ENCODE measurements at regions not wholly inside any gene's neighbourhood (a gene's known extent, or its start where the extent isn't known, plus 50 kb on each side); places are given as distances from the start of the nearest gene placed in this dataset.
A peak's percentile ranks its signal among the peaks of the same experiment; 100 is the strongest.
"Not testable (repeated sequence)": the region's sequence is repeated elsewhere in the genome, so short reads cannot be mapped to it uniquely, and the experiment has no call there.

DNA sequence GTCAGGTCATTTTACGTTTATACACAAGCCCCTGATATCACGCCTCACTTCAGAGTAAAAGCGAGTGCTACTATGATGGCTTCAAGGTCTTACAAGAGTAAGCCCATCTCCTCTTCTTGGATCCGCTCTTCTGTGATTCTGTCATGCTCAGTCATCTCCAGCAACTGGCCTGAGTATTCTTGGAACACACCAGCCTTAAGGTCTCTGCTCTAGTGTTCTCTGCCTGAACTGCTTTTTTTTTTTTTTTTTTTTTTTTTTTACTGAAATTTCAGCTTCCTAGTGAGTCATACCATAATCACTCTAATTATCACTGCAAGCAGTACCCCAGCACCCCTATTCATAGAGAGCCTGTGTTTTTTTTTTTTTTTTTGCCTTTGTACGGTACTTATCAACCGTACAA is 1228.9 kb downstream of the CNTNAP5 start:
- H3K36me3 ChIP-seq, result no peaks in the 10 kb centered on the region
- no peak overlapping the region for H3K4me3 ChIP-seq
- no peak overlapping the region for H3K27ac ChIP-seq
- no peak for ATAC-seq (ENCODE audit: low FRiP score in 2 of 2)
- no peak for DNase-seq
- WGBS, 2 donors, result 70 to 86% methylated on average over 6 of the region's 6 CpGs
- TF ChIP-seq POLR2AphosphoS5 (IDR thresholded peaks at IDR 0.05), result no peak
- no peak for TF ChIP-seq POLR2A (IDR thresholded peaks at IDR 0.05)
- no peak for TF ChIP-seq EP300 (IDR thresholded peaks at IDR 0.05)
- no peak for TF ChIP-seq CTCF (IDR thresholded peaks at IDR 0.05)
- no peaks in the 10 kb centered on the region for H3K4me1 ChIP-seq
- H3K9me3 ChIP-seq, result no peaks in the 10 kb centered on the region
- H3K27me3 ChIP-seq, result no peaks in the 10 kb centered on the region

GRCh38 chr2:125259451-125259850 is 1234.4 kb downstream of the CNTNAP5 start:
- 57 to 64% methylated on average over 6 of the region's 6 CpGs for WGBS, 2 donors
- H3K27ac ChIP-seq, result no peak overlapping the region
- no peaks in the 10 kb centered on the region for H3K27me3 ChIP-seq
- DNase-seq (peak in 1 of 2 donors; percentile 24), ATAC-seq (ENCODE audit: low FRiP score in 2 of 2) (no peak)
- TF ChIP-seq POLR2AphosphoS5 (IDR thresholded peaks at IDR 0.05) (no peak), POLR2A (IDR thresholded peaks at IDR 0.05) (no peak), CTCF (IDR thresholded peaks at IDR 0.05) (no peak), EP300 (IDR thresholded peaks at IDR 0.05) (no peak)
- H3K36me3 ChIP-seq, result no peaks in the 10 kb centered on the region
- no peaks in the 10 kb centered on the region for H3K4me1 ChIP-seq
- no peak overlapping the region for H3K4me3 ChIP-seq
- H3K9me3 ChIP-seq, result no peaks in the 10 kb centered on the region

GRCh38 chr2:125260366-125260930 is 1235.4 kb downstream of the CNTNAP5 start:
- H3K4me3 ChIP-seq; DNase-seq; H3K36me3 ChIP-seq; H3K27me3 ChIP-seq; H3K4me1 ChIP-seq; ATAC-seq (ENCODE audit: low FRiP score in 2 of 2); H3K9me3 ChIP-seq; H3K27ac ChIP-seq: not testable (repeated sequence)

DNA sequence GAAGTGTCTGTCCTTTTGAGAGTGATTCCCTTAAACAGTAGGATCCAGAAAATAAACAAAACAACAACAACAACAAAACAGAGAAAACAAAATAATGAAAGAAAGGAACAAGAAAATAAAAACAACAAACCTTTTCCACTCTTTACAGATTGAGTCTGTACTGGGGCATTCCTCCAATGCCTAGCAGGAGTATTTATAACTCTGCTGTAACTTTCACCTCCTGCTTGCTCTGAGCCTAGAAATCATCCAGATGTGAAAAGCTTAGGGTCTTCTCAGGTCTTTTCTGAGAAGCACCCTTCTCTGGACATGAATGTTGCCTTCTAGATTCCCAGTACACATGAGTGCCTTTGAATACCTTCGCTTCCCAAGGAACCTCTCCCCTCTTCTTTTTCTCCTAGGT is 1239.4 kb downstream of the CNTNAP5 start:
- H3K4me3 ChIP-seq, result no peak overlapping the region
- no peaks in the 10 kb centered on the region for H3K27me3 ChIP-seq
- H3K27ac ChIP-seq, result no peak overlapping the region
- 83 to 84% methylated on average over 1 of the region's 1 CpG for WGBS, 2 donors
- H3K36me3 ChIP-seq, result no peaks in the 10 kb centered on the region
- no peak for DNase-seq
- H3K9me3 ChIP-seq, result no peaks in the 10 kb centered on the region
- ATAC-seq (ENCODE audit: low FRiP score in 2 of 2), result no peak
- TF ChIP-seq EP300 (IDR thresholded peaks at IDR 0.05), result no peak
- TF ChIP-seq POLR2AphosphoS5 (IDR thresholded peaks at IDR 0.05), result no peak
- TF ChIP-seq POLR2A (IDR thresholded peaks at IDR 0.05), result no peak
- no peak for TF ChIP-seq CTCF (IDR thresholded peaks at IDR 0.05)
- no peaks in the 10 kb centered on the region for H3K4me1 ChIP-seq

GRCh38 chr2:125267683-125268082 is 1242.6 kb downstream of the CNTNAP5 start:
- no peak for ATAC-seq (ENCODE audit: low FRiP score in 2 of 2)
- 83 to 90% methylated on average over 2 of the region's 2 CpGs for WGBS, 2 donors

More at GRCh38 chr2:125267683-125268082, 1242.6 kb downstream of the CNTNAP5 start:
- no peak for DNase-seq
- no peak overlapping the region for H3K4me3 ChIP-seq
- H3K36me3 ChIP-seq, result no peaks in the 10 kb centered on the region
- TF ChIP-seq CTCF (IDR thresholded peaks at IDR 0.05), result no peak
- no peak for TF ChIP-seq EP300 (IDR thresholded peaks at IDR 0.05)
- no peak for TF ChIP-seq POLR2AphosphoS5 (IDR thresholded peaks at IDR 0.05)
- TF ChIP-seq POLR2A (IDR thresholded peaks at IDR 0.05), result no peak
- H3K27me3 ChIP-seq, result no peaks in the 10 kb centered on the region
- no peaks in the 10 kb centered on the region for H3K4me1 ChIP-seq
- no peak overlapping the region for H3K27ac ChIP-seq
- H3K9me3 ChIP-seq, result no peaks in the 10 kb centered on the region
